Neural progenitor cell (in vitro differentiated cells): ENCODE measurements at regions not wholly inside any gene's neighbourhood (a gene's known extent, or its start where the extent isn't known, plus 50 kb on each side); places are given as distances from the start of the nearest gene placed in this dataset.

Experiments used
- DNase-seq: peaks from one replicate; pipeline ENCODE4 v3.0.0-alpha.2; 2016; ENCODE audit warnings: low spot score
- H2AFZ ChIP-seq: fragments of 200-600 bp; sonication (generic); replicated peaks from 2 replicates; pipeline ENCODE4 v1.6.1; 2016; ENCODE audit warnings: antibody characterized with exemption
- H3F3A ChIP-seq: fragments of 200-600 bp; sonication (generic); 2 replicates; pipeline ENCODE4 v1.6.1; 2016; ENCODE audit warnings: antibody characterized with exemption, low read depth
- H3K27ac ChIP-seq: fragments of 200-600 bp; sonication (generic); 2 replicates; pipeline ENCODE4 v1.5.1; 2016; ENCODE audit warnings: mild to moderate bottlenecking
- H3K27me3 ChIP-seq: fragments of 200-600 bp; sonication (generic); 2 replicates; pipeline ENCODE4 v1.6.1; 2016; ENCODE audit warnings: mild to moderate bottlenecking, moderate library complexity
- H3K36me3 ChIP-seq: fragments of 200-600 bp; sonication (generic); 2 replicates; pipeline ENCODE4 v1.5.1; 2016
- H3K4me1 ChIP-seq: fragments of 200-600 bp; sonication (generic); 2 replicates; pipeline ENCODE4 v1.6.1; 2016; ENCODE audit warnings: mixed run types
- H3K4me2 ChIP-seq: fragments of 200-600 bp; sonication (generic); 2 replicates; pipeline ENCODE4 v1.6.1; 2016
- H3K4me3 ChIP-seq: fragments of 200-600 bp; sonication (generic); 2 replicates; pipeline ENCODE4 v1.5.1; 2016
- H3K79me2 ChIP-seq: fragments of 200-600 bp; sonication (generic); 2 replicates; pipeline ENCODE4 v1.6.1; 2016; ENCODE audit warnings: low read depth
- H3K9ac ChIP-seq: fragments of 200-600 bp; sonication (generic); 2 replicates; pipeline ENCODE4 v1.6.1; 2016
- H3K9me3 ChIP-seq: fragments of 200-600 bp; sonication (generic); 2 replicates; pipeline ENCODE4 v1.5.1; 2016; ENCODE audit warnings: low read depth
- H4K20me1 ChIP-seq: fragments of 200-600 bp; sonication (generic); 2 replicates; pipeline ENCODE4 v1.6.1; 2016; ENCODE audit warnings: low read depth
- H3K27ac Mint-ChIP-seq: 3 replicates; pipeline ENCODE4 v1.8.0; 2021; ENCODE audit warnings: mixed read lengths
- H3K27me3 Mint-ChIP-seq: 2 replicates; pipeline ENCODE4 v1.8.0; 2022; ENCODE audit warnings: low read depth, mild to moderate bottlenecking, inconsistent platforms, moderate library complexity, mixed read lengths; ENCODE audit not compliant: insufficient read depth
- H3K36me3 Mint-ChIP-seq: 3 replicates; pipeline ENCODE4 v1.8.0; 2021; ENCODE audit warnings: mixed read lengths
- H3K4me1 Mint-ChIP-seq: 3 replicates; pipeline ENCODE4 v1.8.0; 2021; ENCODE audit warnings: mixed read lengths
- H3K4me3 Mint-ChIP-seq: 3 replicates; pipeline ENCODE4 v1.8.0; 2021; ENCODE audit warnings: mild to moderate bottlenecking, moderate library complexity, mixed read lengths
- H3K9me3 Mint-ChIP-seq: 3 replicates; pipeline ENCODE4 v1.8.0; 2020; ENCODE audit warnings: mixed read lengths
- EZH2 ChIP-seq: fragments of 200-600 bp; sonication (generic); IDR thresholded peaks from 2 replicates; pipeline ENCODE4 v1.6.1; 2017; ENCODE audit warnings: antibody characterized with exemption, mild to moderate bottlenecking, moderate library complexity
- EZH2phosphoT487 ChIP-seq: fragments of 200-600 bp; sonication (generic); IDR thresholded peaks from 2 replicates; pipeline ENCODE4 v1.6.1; 2017; ENCODE audit warnings: antibody characterized with exemption
- TF ChIP-seq, protein P1 (sequence below): fragments of 200-600 bp; sonication (generic); IDR thresholded peaks from 2 replicates; pipeline ENCODE4 v1.5.1; 2017; ENCODE audit warnings: antibody characterized with exemption, mild to moderate bottlenecking

DNA sequence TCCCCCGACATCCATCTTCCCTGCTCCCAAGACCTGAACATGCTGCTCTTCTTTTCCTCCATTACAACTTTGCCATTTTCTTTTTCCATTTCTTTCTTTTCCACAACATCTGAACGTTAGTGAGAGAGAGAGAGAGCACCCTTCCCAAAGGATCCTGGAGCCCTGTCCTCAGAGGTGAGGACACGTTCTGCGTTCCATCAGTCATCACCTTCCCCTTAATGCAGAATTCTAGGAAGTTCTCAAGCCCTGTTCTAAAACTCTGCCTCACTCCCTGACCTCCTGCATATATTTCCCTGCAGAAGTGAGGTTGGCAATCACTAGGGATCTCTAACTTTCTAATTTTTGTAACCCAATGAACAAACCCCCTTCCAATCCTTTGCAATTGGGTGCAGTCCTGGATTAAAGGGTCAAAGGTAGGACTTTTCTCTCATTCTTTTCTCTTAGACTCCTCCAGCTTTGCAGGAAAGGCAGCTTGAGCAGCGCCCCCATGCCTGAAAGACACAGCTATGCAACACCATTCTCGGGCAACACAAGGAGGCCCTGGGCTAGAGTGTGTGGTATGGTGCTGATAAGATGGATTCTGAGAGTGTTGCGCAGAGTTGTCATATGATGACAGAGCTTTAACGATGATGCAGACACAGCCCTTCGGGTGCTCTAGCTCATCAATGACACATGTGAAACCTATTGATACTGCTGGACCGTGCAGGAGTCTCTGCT lies 59.2 kb upstream of the TNR start:
- Histone ChIP-seq H3K27me3 (no peaks in the 10 kb centered on the region), H3K9me3 (no peaks in the 10 kb centered on the region), H4K20me1 (no peaks in the 10 kb centered on the region), H3K79me2 (no peaks in the 10 kb centered on the region), H3K4me1 (peaks cover 1% of the 10 kb centered on the region), H3K4me3 (no peak overlapping the region), H3F3A (no peaks in the 10 kb centered on the region), H3K27ac (no peak overlapping the region), H3K9ac (no peak overlapping the region), H3K36me3 (no peaks in the 10 kb centered on the region), H3K4me2 (no peak overlapping the region), H2AFZ (peak overlapping the region; percentile 85)
- no peak overlapping the region for H3K4me3 Mint-ChIP-seq
- H3K4me1 Mint-ChIP-seq = peaks cover 5% of the 10 kb centered on the region
- H3K9me3 Mint-ChIP-seq = no peaks in the 10 kb centered on the region
- no peaks in the 10 kb centered on the region for H3K36me3 Mint-ChIP-seq
- no peak overlapping the region for H3K27ac Mint-ChIP-seq
- H3K27me3 Mint-ChIP-seq = no peaks in the 10 kb centered on the region
- TF ChIP-seq EZH2phosphoT487 (no peak), EZH2 (no peak)
- TF ChIP-seq, protein P1, sequence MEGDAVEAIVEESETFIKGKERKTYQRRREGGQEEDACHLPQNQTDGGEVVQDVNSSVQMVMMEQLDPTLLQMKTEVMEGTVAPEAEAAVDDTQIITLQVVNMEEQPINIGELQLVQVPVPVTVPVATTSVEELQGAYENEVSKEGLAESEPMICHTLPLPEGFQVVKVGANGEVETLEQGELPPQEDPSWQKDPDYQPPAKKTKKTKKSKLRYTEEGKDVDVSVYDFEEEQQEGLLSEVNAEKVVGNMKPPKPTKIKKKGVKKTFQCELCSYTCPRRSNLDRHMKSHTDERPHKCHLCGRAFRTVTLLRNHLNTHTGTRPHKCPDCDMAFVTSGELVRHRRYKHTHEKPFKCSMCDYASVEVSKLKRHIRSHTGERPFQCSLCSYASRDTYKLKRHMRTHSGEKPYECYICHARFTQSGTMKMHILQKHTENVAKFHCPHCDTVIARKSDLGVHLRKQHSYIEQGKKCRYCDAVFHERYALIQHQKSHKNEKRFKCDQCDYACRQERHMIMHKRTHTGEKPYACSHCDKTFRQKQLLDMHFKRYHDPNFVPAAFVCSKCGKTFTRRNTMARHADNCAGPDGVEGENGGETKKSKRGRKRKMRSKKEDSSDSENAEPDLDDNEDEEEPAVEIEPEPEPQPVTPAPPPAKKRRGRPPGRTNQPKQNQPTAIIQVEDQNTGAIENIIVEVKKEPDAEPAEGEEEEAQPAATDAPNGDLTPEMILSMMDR = peak; percentile 11
- peak; percentile 12 for DNase-seq

DNA sequence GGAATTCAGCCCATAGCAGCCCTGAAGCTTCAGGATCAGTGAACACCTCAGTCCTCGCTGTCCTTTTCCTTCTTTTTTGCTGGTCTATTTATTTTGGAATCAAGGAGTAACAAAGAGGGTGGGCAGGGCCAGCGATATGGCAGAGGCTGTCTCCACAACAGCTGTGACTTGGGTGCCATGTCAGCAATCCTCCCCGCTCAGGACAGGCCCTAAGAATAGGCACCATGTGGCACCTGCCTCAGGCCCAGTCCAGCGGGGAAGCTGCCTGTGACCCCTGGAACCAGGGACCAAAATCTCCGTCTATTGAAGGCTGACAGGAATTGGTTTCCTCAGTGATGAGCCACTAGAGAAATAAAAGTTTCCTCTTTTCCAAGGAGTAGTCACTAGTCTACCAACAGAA lies 58.6 kb upstream of the TNR start:
- Histone ChIP-seq H3K27ac (no peak overlapping the region), H3K4me1 (peaks cover 5% of the 10 kb centered on the region), H3K36me3 (no peaks in the 10 kb centered on the region), H2AFZ (no peak overlapping the region), H3F3A (no peaks in the 10 kb centered on the region), H3K9ac (no peak overlapping the region), H3K9me3 (no peaks in the 10 kb centered on the region), H3K4me2 (no peak overlapping the region), H3K79me2 (no peaks in the 10 kb centered on the region), H3K4me3 (no peak overlapping the region), H3K27me3 (no peaks in the 10 kb centered on the region), H4K20me1 (no peaks in the 10 kb centered on the region)
- Mint-ChIP-seq H3K36me3 (no peaks in the 10 kb centered on the region), H3K27me3 (no peaks in the 10 kb centered on the region), H3K27ac (no peak overlapping the region), H3K9me3 (no peaks in the 10 kb centered on the region), H3K4me3 (no peak overlapping the region), H3K4me1 (peaks cover 2% of the 10 kb centered on the region)
- no peak for DNase-seq
- TF ChIP-seq EZH2phosphoT487 = no peak

- H3K4me3 ChIP-seq = no peak overlapping the region
- no peaks in the 10 kb centered on the region for H3K27me3 ChIP-seq
- DNase-seq = no peak
- TF ChIP-seq, protein P1 = no peak
- TF ChIP-seq EZH2 (no peak), EZH2phosphoT487 (no peak)
- no peak overlapping the region for H3K4me2 ChIP-seq
- H3K4me1 Mint-ChIP-seq = no peaks in the 10 kb centered on the region
- H3K27me3 Mint-ChIP-seq = no peaks in the 10 kb centered on the region
- H4K20me1 ChIP-seq = no peaks in the 10 kb centered on the region
- no peaks in the 10 kb centered on the region for H3K36me3 ChIP-seq
- H3K4me1 ChIP-seq = peaks cover 5% of the 10 kb centered on the region
- H3K27ac Mint-ChIP-seq = no peak overlapping the region
- H3K4me3 Mint-ChIP-seq = no peak overlapping the region
- H3K9me3 ChIP-seq = no peaks in the 10 kb centered on the region
- H3K79me2 ChIP-seq = no peaks in the 10 kb centered on the region
- no peaks in the 10 kb centered on the region for H3F3A ChIP-seq
- H3K36me3 Mint-ChIP-seq = no peaks in the 10 kb centered on the region
- H3K9me3 Mint-ChIP-seq = no peaks in the 10 kb centered on the region
- no peak overlapping the region for H2AFZ ChIP-seq
- H3K27ac ChIP-seq = no peak overlapping the region
- no peak overlapping the region for H3K9ac ChIP-seq
These were observed 54.2 kb upstream of the TNR start for GRCh38 chr1:175797576-175797975.

- Histone ChIP-seq H3K27me3 (no peaks in the 10 kb centered on the region), H3K4me3 (no peak overlapping the region), H3K36me3 (no peaks in the 10 kb centered on the region), H3K4me2 (no peak overlapping the region), H3F3A (no peaks in the 10 kb centered on the region), H3K79me2 (no peaks in the 10 kb centered on the region), H3K27ac (no peak overlapping the region), H3K4me1 (peaks cover 5% of the 10 kb centered on the region), H3K9ac (no peak overlapping the region), H3K9me3 (no peaks in the 10 kb centered on the region), H4K20me1 (no peaks in the 10 kb centered on the region), H2AFZ (no peak overlapping the region)
- Mint-ChIP-seq H3K4me3 (no peak overlapping the region), H3K9me3 (no peaks in the 10 kb centered on the region), H3K27ac (no peak overlapping the region), H3K4me1 (no peaks in the 10 kb centered on the region), H3K36me3 (no peaks in the 10 kb centered on the region), H3K27me3 (no peaks in the 10 kb centered on the region)
- TF ChIP-seq EZH2 = no peak
- TF ChIP-seq EZH2phosphoT487 = no peak
- TF ChIP-seq, protein P1 = no peak
- no peak for DNase-seq
These were observed 51.2 kb upstream of the TNR start for GRCh38 chr1:175794586-175794985.
